ENCODE measurements at regions not wholly inside any gene's neighbourhood (a gene's known extent, or its start where the extent isn't known, plus 50 kb on each side); places are given as distances from the start of the nearest gene placed in this dataset.

GRCh38 chr4:125546272-125546671 is 231.5 kb downstream of the FAT4 start:
- no peak for TF ChIP-seq ZBTB21 (CRISPR knock-in tag; IDR thresholded peaks at IDR 0.05; ENCODE audit: borderline replicate concordance)
- TF ChIP-seq, protein P1, sequence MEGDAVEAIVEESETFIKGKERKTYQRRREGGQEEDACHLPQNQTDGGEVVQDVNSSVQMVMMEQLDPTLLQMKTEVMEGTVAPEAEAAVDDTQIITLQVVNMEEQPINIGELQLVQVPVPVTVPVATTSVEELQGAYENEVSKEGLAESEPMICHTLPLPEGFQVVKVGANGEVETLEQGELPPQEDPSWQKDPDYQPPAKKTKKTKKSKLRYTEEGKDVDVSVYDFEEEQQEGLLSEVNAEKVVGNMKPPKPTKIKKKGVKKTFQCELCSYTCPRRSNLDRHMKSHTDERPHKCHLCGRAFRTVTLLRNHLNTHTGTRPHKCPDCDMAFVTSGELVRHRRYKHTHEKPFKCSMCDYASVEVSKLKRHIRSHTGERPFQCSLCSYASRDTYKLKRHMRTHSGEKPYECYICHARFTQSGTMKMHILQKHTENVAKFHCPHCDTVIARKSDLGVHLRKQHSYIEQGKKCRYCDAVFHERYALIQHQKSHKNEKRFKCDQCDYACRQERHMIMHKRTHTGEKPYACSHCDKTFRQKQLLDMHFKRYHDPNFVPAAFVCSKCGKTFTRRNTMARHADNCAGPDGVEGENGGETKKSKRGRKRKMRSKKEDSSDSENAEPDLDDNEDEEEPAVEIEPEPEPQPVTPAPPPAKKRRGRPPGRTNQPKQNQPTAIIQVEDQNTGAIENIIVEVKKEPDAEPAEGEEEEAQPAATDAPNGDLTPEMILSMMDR (IDR thresholded peaks at IDR 0.05), result no peak
- no peak for TF ChIP-seq ETV6 (CRISPR knock-in tag; IDR thresholded peaks at IDR 0.05)
- TF ChIP-seq OVOL2 (CRISPR knock-in tag; IDR thresholded peaks at IDR 0.05; ENCODE audit: borderline replicate concordance), result no peak
- no peak for TF ChIP-seq TP53 (CRISPR knock-in tag; IDR thresholded peaks at IDR 0.05)
- no peak for TF ChIP-seq ATF1 (CRISPR knock-in tag; IDR thresholded peaks at IDR 0.05)
- no peak for TF ChIP-seq FOXK1 (CRISPR knock-in tag; IDR thresholded peaks at IDR 0.05)
- TF ChIP-seq NR1H2 (CRISPR knock-in tag; IDR thresholded peaks at IDR 0.05), result no peak
- no peak for TF ChIP-seq NFYB (CRISPR knock-in tag; conservative IDR thresholded peaks at IDR 0.05; ENCODE audit: low read depth)
- TF ChIP-seq ZNF138 (CRISPR knock-in tag; conservative IDR thresholded peaks at IDR 0.05), result no peak
- TF ChIP-seq NR2C2 (CRISPR knock-in tag; IDR thresholded peaks at IDR 0.05), result no peak
- TF ChIP-seq STAT6 (CRISPR knock-in tag; conservative IDR thresholded peaks at IDR 0.05; ENCODE audit: low read depth), result no peak
- no peak for TF ChIP-seq FOXJ3 (CRISPR knock-in tag; IDR thresholded peaks at IDR 0.05; ENCODE audit: borderline replicate concordance)
